Skeletal muscle cell (primary cell): ENCODE measurements at regions not wholly inside any gene's neighbourhood (a gene's known extent, or its start where the extent isn't known, plus 50 kb on each side); places are given as distances from the start of the nearest gene placed in this dataset.
"Not testable (repeated sequence)": the region's sequence is repeated elsewhere in the genome, so short reads cannot be mapped to it uniquely, and the experiment has no call there.

Source experiments
- DNase-seq: peaks from one replicate; pipeline ENCODE4 v3.0.0-alpha.2; 2010; ENCODE audit warnings: low read depth
- H3K4me3 ChIP-seq: 2 replicates; pipeline ENCODE4 v1.5.1; 2011; ENCODE audit warnings: low read depth, mild to moderate bottlenecking, control low read depth, low read length, moderate library complexity

DNA sequence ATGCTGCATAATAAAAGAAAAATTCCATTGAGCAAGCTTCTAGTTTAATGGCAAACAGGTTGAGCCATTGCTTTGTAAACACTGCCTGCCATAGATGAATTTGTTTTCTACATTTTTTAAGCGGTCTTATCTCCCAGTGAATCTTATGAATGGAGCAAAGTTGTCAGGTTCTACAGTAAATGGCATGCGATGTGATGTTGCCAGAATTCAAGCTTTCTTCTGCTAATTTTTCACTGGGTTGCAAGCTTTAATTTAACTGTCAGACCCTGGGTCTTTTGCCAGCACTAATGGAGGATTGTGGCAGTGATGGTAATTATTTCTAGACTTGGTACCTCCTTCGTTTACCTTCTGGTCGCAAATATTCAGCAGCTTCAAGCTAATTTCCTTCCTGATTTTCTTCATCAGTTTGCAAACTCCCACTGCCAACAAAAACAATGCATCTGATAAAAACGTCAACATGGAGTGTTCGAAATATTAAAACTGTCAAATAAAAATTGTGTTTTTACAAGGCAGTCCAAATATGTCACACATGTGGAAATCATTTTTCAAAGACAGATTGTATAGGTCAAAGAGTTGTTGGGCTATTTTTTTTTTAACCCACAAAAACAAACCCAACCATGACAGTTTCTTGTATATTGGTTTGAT lies 274.2 kb upstream of the ERCC4 start:
- DNase-seq = no peak
- no peak overlapping the region for H3K4me3 ChIP-seq

DNA sequence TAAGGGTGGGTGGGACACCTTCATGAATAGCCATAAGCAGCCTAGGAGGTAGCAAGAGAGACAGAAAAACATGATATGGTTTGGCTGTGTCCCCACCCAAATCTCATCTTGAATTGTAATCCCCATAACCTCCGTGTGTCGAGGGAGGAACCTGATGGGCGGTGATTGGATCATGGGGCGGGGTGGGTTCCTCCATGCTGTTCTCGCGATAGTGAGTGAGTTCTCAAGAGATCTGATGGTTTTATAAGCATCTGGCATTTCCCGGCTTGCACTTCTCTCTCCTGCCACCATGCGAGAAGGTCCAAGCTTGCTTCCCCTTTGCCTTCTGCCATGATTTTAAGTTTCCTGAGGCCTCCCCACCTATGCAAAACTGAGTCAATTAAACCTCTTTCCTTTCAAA lies 259.1 kb upstream of the ERCC4 start:
- no peak overlapping the region for H3K4me3 ChIP-seq
- DNase-seq = no peak

- no peak for DNase-seq
- no peak overlapping the region for H3K4me3 ChIP-seq
These were observed 254.1 kb upstream of the ERCC4 start for GRCh38 chr16:13665876-13666275.

DNA sequence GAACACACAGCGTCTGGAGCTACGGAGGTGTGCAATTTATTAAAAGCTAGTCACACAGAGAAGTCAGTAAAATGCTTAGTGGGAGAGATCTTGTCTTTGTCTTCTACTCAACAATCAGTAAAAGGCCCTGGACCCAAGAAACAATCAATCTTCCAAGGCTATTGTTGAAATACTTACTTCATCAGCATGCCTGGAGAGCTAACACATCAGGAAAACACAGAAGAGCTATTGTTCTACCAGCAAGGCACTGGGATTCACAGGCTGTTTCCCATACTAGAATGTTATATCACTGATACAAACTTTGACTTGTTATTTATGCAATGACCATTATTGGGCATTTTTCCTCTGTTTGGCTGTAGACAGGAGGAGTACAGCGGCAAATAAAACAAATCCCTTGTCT lies 247.8 kb upstream of the ERCC4 start:
- H3K4me3 ChIP-seq = no peak overlapping the region
- DNase-seq = no peak

GRCh38 chr16:13680021-13680889 lies 239.7 kb upstream of the ERCC4 start:
- no peak overlapping the region for H3K4me3 ChIP-seq
- no peak for DNase-seq

GRCh38 chr16:13684819-13685563 lies 235.0 kb upstream of the ERCC4 start:
- H3K4me3 ChIP-seq = no peak overlapping the region
- no peak for DNase-seq

DNA sequence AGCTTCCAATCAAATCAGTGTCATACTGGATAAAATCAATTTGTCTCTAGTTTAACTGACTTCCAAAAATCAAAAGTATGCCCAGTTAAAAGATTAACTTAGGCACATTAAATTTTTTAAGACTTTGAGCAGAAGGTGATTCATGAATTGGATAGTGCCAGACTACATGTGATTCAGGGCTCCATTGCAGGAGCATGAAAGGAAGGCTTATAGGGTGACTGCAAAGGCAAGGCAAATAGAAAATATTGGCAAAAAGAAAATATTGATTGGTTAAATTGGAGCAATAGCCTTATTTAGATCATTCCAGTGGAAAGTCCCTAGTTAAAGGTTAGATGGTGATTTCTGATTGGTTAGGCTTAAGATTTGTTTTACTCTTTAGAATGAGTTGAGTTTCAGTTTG lies 223.9 kb upstream of the ERCC4 start:
- no peak overlapping the region for H3K4me3 ChIP-seq
- no peak for DNase-seq

GRCh38 chr16:13697013-13697412 lies 222.9 kb upstream of the ERCC4 start:
- no peak for DNase-seq
- H3K4me3 ChIP-seq = no peak overlapping the region

DNA sequence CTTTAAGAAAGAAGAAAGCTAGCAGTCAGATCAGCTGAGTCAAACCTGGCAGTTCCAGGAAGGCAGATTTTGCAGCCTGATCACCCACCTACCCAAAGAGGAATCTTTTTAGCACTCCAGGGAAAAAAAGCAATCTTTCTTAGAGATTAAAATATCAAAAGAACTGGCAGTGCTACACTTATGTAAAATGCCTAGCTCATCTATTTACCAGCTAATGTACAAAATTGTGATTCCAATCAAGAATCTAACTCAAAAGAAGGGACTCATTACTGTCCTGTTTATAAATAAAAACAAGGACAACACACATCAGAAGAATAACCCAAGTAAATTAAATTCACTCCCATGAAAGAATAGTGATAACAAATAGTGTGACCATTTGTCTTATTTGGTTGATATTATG lies 222.4 kb upstream of the ERCC4 start:
- DNase-seq = no peak
- H3K4me3 ChIP-seq = no peak overlapping the region

DNA sequence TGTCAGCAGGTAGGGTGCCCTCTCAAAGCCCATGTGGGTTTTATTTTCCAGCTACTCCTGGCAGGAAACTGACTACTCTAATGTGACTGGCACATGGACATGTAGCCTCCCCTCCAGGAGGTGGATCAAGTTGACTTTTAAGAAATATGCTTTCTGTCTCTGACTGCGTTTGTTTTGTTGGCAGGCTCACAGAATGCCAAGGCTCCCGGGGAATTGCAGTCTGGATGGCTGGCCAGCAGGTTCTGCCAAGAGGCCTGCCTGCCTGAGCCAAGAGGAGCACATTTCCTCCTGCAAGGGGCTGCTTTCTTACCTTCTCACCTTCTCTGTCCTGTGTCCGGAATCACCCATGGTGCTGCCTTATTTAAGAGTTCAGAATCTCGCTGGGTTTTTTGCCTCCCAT lies 217.3 kb upstream of the ERCC4 start:
- H3K4me3 ChIP-seq = no peak overlapping the region
- no peak for DNase-seq

- DNase-seq = no peak
- H3K4me3 ChIP-seq = no peak overlapping the region
These were observed 211.4 kb upstream of the ERCC4 start for GRCh38 chr16:13708347-13709120.

GRCh38 chr16:13718748-13719147 lies 201.2 kb upstream of the ERCC4 start:
- H3K4me3 ChIP-seq = no peak overlapping the region
- no peak for DNase-seq

GRCh38 chr16:13727943-13728342 lies 192.0 kb upstream of the ERCC4 start:
- no peak for DNase-seq

DNA sequence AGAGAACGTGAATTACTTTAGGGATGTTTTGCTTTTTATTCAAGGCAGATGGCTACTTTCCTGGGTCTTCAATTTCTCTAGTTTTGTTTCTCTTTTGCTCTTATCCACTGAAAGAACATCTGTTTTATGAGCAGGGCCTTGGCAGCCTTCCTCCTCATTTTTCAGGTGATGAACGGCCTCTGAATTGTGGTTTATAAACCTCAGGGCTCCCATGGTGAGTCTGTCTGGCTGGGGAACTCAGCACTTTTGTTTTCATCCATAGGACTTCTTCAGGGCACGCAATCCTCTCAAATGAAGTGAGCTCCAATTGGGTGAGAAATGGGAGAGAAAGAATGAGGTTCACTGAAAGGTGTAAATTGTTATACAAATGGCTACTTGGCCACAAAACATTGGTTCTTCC lies 186.4 kb upstream of the ERCC4 start:
- no peak for DNase-seq
- H3K4me3 ChIP-seq = no peak overlapping the region

More at GRCh38 chr16:13727943-13728342, 192.0 kb upstream of the ERCC4 start:
- H3K4me3 ChIP-seq = no peak overlapping the region

DNA sequence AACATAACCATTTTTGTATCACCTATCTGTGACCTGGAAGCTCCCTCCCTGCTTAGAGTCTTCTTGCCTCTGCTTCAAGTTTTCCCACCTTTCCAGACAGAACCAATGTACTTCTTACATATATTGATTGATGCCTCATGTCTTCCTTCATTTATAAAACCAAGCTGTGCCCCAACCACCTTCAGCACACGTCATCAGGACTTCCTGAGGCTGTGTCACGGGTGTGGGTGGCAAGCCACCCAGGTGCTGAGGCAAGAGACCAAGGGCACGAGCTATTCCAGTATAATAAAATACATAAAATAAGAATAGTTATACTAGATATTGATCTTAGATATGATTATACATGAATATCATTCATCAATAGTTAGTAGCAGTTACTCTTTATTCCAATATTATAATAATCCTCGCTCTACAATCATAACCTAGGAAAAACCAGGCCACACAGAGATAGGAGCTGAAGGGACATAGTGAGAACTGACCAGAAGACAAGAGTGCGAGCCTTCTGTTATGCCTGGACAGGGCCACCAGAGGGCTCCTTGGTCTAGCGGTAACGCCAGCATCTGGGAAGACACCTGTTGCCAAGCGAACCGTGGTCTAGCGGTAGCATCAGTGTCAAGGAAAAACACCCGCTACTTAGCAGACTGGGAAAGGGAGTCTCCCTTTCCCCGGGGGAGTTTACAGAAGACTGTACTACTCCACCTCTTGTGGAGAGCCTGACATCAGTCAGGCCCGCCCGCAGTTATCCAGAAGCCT lies 180.2 kb upstream of the ERCC4 start:
- not testable (repeated sequence) for DNase-seq, H3K4me3 ChIP-seq

GRCh38 chr16:13742928-13743327 lies 177.0 kb upstream of the ERCC4 start:
- no peak overlapping the region for H3K4me3 ChIP-seq
- DNase-seq = no peak

DNA sequence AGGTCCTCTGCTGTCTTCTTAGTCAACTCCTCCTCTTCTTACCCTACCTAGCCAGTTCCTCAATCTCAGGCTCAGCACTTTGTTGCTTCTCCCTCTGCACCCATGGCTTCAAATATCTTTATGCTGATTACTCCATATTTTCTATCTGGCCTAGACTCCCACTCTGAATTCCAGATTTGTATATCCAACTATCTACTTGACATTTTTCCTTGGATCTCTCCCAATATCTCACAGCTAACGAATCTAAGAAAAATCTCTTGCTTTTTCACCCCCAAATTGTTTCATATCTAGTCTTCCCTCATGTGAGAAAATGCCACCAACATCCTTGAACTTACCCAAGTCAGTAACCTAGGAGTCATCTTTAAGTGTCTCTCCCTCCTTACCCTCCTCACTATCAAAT lies 176.4 kb upstream of the ERCC4 start:
- DNase-seq = no peak
- no peak overlapping the region for H3K4me3 ChIP-seq

- H3K4me3 ChIP-seq = no peak overlapping the region
- no peak for DNase-seq
These were observed 163.4 kb upstream of the ERCC4 start for GRCh38 chr16:13756411-13757140.
